ENCODE measurements at regions not wholly inside any gene's neighbourhood (a gene's known extent, or its start where the extent isn't known, plus 50 kb on each side); places are given as distances from the start of the nearest gene placed in this dataset.

- TF ChIP-seq, protein P1, sequence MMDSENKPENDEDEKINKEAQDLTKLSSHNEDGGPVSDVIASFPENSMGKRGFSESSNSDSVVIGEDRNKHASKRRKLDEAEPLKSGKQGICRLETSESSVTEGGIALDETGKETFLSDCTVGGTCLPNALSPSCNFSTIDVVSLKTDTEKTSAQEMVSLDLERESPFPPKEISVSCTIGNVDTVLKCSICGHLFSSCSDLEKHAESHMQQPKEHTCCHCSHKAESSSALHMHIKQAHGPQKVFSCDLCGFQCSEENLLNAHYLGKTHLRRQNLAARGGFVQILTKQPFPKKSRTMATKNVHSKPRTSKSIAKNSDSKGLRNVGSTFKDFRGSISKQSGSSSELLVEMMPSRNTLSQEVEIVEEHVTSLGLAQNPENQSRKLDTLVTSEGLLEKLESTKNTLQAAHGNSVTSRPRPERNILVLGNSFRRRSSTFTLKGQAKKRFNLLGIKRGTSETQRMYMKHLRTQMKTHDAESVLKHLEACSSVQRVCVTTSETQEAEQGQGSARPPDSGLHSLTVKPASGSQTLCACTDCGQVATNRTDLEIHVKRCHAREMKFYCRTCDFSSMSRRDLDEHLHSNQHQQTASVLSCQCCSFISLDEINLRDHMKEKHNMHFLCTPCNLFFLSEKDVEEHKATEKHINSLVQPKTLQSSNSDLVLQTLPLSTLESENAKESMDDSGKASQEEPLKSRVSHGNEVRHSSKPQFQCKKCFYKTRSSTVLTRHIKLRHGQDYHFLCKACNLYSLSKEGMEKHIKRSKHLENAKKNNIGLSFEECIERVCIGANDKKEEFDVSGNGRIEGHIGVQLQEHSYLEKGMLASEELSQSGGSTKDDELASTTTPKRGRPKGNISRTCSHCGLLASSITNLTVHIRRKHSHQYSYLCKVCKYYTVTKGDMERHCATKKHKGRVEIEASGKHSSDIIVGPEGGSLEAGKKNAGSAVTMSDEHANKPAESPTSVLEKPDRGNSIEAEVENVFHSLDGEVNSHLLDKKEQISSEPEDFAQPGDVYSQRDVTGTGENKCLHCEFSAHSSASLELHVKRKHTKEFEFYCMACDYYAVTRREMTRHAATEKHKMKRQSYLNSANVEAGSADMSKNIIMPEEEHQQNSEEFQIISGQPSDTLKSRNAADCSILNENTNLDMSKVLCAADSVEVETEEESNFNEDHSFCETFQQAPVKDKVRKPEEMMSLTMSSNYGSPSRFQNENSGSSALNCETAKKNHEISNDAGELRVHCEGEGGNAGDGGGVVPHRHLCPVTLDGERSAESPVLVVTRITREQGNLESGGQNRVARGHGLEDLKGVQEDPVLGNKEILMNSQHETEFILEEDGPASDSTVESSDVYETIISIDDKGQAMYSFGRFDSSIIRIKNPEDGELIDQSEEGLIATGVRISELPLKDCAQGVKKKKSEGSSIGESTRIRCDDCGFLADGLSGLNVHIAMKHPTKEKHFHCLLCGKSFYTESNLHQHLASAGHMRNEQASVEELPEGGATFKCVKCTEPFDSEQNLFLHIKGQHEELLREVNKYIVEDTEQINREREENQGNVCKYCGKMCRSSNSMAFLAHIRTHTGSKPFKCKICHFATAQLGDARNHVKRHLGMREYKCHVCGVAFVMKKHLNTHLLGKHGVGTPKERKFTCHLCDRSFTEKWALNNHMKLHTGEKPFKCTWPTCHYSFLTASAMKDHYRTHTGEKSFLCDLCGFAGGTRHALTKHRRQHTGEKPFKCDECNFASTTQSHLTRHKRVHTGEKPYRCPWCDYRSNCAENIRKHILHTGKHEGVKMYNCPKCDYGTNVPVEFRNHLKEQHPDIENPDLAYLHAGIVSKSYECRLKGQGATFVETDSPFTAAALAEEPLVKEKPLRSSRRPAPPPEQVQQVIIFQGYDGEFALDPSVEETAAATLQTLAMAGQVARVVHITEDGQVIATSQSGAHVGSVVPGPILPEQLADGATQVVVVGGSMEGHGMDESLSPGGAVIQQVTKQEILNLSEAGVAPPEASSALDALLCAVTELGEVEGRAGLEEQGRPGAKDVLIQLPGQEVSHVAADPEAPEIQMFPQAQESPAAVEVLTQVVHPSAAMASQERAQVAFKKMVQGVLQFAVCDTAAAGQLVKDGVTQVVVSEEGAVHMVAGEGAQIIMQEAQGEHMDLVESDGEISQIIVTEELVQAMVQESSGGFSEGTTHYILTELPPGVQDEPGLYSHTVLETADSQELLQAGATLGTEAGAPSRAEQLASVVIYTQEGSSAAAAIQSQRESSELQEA (CRISPR knock-in tag; IDR thresholded peaks at IDR 0.05; ENCODE audit: not compliant biosample characterization): no peak
These were observed 528.8 kb downstream of the CD83 start (continued) for GRCh38 chr6:14646371-14646770.

GRCh38 chr6:14647357-14647756, 529.8 kb downstream of the CD83 start:
- no peak overlapping the region for H3K27ac ChIP-seq (ENCODE audit: extremely low read length, insufficient read depth, low read length)
- no peaks in the 10 kb centered on the region for H3K36me3 ChIP-seq (replicated peaks in 1 of 2; ENCODE audit: control insufficient read depth in 1 of 2, insufficient read depth in 2 of 2, low read length in 2 of 2)
- ChIA-PET POLR2A (no interaction called here), CTCF (ENCODE audit: low intra/inter-chr PET ratio, low total read pairs) (no interaction called here)
- H3K4me3 ChIP-seq (replicated peaks in 1 of 3; ENCODE audit: insufficient read depth in 1 of 3, low read depth in 2 of 3, low read length in 3 of 3): no peak overlapping the region
- H2AFZ ChIP-seq (ENCODE audit: low read length): no peak overlapping the region
- H3K9me3 ChIP-seq (ENCODE audit: low read length): no peaks in the 10 kb centered on the region
- ATAC-seq: no peak
- FAIRE-seq: no peak
- BruUV-seq (replicated peaks): no TSS peak
- H3K79me2 ChIP-seq (ENCODE audit: insufficient read depth, low read length): no peaks in the 10 kb centered on the region
- in situ Hi-C loops (cut with HindIII; ENCODE audit: extremely low pct_ligation_motif_present, low pct_unique_long_range_greater_than_20kb) (no loop called here), intact Hi-C loops (cut with micrococcal nuclease; ENCODE audit: unreplicated experiment) (no loop called here)
- H3K4me2 ChIP-seq (ENCODE audit: low read depth, low read length): no peak overlapping the region
- WGBS (ENCODE audit: low lambda C conversion rate): 62% methylated on average over 6 of the region's 6 CpGs
- H3K4me1 ChIP-seq (ENCODE audit: insufficient read depth, low read length): no peaks in the 10 kb centered on the region
- H3K9ac ChIP-seq (ENCODE audit: insufficient read depth, low read depth, low read length): no peak overlapping the region
- no peaks in the 10 kb centered on the region; a peak in 2 of 5 replicates for H3K27me3 ChIP-seq (ENCODE audit: control insufficient read depth in 1 of 2, insufficient read depth in 2 of 2, low read length in 2 of 2)
- no peak for DNase-seq (ENCODE audit: low spot score)
- no peaks in the 10 kb centered on the region for H4K20me1 ChIP-seq (ENCODE audit: insufficient read depth, low read length)
- no peak for TF ChIP-seq ZNF609 (CRISPR knock-in tag; IDR thresholded peaks at IDR 0.05; ENCODE audit: borderline replicate concordance)
- TF ChIP-seq PAX8 (CRISPR knock-in tag; IDR thresholded peaks at IDR 0.05; ENCODE audit: borderline replicate concordance): no peak
- no peak for TF ChIP-seq PHF8 (CRISPR knock-in tag; IDR thresholded peaks at IDR 0.05)
- no peak for TF ChIP-seq ONECUT2 (CRISPR knock-in tag; IDR thresholded peaks at IDR 0.05)
- TF ChIP-seq ZFP1 (CRISPR knock-in tag; IDR thresholded peaks at IDR 0.05): no peak
- TF ChIP-seq ZBTB7B (CRISPR knock-in tag; IDR thresholded peaks at IDR 0.05): no peak
- TF ChIP-seq, protein P2, sequence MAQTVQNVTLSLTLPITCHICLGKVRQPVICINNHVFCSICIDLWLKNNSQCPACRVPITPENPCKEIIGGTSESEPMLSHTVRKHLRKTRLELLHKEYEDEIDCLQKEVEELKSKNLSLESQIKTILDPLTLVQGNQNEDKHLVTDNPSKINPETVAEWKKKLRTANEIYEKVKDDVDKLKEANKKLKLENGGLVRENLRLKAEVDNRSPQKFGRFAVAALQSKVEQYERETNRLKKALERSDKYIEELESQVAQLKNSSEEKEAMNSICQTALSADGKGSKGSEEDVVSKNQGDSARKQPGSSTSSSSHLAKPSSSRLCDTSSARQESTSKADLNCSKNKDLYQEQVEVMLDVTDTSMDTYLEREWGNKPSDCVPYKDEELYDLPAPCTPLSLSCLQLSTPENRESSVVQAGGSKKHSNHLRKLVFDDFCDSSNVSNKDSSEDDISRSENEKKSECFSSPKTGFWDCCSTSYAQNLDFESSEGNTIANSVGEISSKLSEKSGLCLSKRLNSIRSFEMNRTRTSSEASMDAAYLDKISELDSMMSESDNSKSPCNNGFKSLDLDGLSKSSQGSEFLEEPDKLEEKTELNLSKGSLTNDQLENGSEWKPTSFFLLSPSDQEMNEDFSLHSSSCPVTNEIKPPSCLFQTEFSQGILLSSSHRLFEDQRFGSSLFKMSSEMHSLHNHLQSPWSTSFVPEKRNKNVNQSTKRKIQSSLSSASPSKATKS (CRISPR knock-in tag; IDR thresholded peaks at IDR 0.05): no peak

Measured in HepG2 (cell line).